ENCODE measurements at regions not wholly inside any gene's neighbourhood (a gene's known extent, or its start where the extent isn't known, plus 50 kb on each side); places are given as distances from the start of the nearest gene placed in this dataset.
"Not testable (repeated sequence)": the region's sequence is repeated elsewhere in the genome, so short reads cannot be mapped to it uniquely, and the experiment has no call there.

GRCh38 chr3:145448436-145448835 is 712.5 kb downstream of the PLOD2 start:
- H3K27me3 Mint-ChIP-seq (ENCODE audit: insufficient read depth), result no peaks in the 10 kb centered on the region
- H3K9me3 Mint-ChIP-seq, result no peaks in the 10 kb centered on the region
- no peaks in the 10 kb centered on the region for H3K36me3 Mint-ChIP-seq (ENCODE audit: low read depth)
- H3K4me1 Mint-ChIP-seq (ENCODE audit: low read depth), result no peaks in the 10 kb centered on the region
- no peak overlapping the region for H3K4me3 Mint-ChIP-seq
- intact Hi-C loops (cut with micrococcal nuclease), result no loop called here
- H3K27ac Mint-ChIP-seq, result no peak overlapping the region
- no peak for DNase-seq (ENCODE audit: low spot score)

DNA sequence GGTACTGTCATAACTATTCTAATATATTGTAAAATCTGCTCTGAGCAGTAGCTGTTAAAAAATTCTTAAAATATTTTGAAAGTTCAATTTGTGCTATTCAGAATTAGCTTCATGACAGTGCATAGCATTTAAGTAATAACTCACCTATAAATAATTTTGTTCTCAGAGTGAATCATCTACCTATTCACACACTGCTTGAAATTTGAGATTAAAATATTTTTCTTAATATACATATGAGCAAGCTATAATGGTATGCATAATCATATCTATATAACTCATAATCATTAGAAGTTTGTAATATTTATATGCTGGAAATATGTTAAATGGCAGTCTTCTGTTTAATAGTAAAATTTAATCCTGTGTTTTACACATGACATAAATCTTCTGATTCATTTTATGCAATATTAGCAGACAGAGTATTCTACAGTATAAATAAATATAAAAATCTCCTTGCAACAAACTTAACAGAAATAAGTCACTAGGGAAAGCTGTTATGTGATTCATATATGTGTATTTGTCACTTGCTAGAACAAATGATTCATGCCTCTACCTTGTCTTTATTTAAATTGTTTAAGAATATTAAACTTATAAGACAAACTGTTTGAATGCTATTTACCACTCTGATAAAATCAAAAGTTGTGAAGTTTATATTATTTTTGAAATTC is 710.8 kb downstream of the PLOD2 start:
- Mint-ChIP-seq H3K4me3 (no peak overlapping the region), H3K9me3 (no peaks in the 10 kb centered on the region), H3K4me1 (ENCODE audit: low read depth) (no peaks in the 10 kb centered on the region), H3K27ac (no peak overlapping the region), H3K36me3 (ENCODE audit: low read depth) (no peaks in the 10 kb centered on the region), H3K27me3 (ENCODE audit: insufficient read depth) (no peaks in the 10 kb centered on the region)
- intact Hi-C loops (cut with micrococcal nuclease), result no loop called here
- DNase-seq (ENCODE audit: low spot score), result no peak

DNA sequence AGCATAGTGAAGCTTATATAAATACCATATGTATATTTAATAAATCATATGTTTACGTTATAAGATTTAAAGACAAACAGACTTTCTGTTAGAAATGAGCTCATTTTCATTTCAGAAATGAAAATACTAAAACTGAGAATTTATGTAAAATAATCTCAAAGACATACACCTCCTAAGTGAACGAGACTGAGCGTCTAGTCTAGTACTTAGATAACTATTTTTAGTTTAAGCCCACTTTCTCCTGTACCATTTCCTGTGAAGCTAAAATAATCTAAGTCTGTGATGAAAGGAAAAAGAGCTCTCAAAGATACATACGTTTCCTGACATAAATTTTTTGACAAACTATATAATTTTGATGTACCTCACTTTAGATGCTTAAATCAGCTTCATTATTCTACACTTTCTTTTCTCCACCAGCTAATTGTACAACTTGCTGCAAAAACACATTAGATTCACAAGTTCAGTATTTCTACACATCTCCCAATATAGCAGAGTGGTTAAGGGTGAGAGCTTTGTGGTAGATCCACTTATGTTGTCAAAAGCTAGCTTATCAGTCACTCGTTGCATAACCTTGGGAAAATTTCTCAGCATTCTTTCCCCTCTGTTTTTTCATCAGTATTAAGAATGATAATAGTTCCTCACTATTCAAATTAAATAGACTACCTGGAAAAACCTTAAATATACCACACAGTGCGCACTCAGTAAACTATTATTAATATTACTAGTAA is 703.0 kb downstream of the PLOD2 start:
- Mint-ChIP-seq H3K36me3 (ENCODE audit: low read depth) (no peaks in the 10 kb centered on the region), H3K4me1 (ENCODE audit: low read depth) (no peaks in the 10 kb centered on the region), H3K27me3 (ENCODE audit: insufficient read depth) (no peaks in the 10 kb centered on the region), H3K9me3 (no peaks in the 10 kb centered on the region), H3K27ac (no peak overlapping the region), H3K4me3 (no peak overlapping the region)
- intact Hi-C loops (cut with micrococcal nuclease), result no loop called here
- DNase-seq (ENCODE audit: low spot score), result no peak

DNA sequence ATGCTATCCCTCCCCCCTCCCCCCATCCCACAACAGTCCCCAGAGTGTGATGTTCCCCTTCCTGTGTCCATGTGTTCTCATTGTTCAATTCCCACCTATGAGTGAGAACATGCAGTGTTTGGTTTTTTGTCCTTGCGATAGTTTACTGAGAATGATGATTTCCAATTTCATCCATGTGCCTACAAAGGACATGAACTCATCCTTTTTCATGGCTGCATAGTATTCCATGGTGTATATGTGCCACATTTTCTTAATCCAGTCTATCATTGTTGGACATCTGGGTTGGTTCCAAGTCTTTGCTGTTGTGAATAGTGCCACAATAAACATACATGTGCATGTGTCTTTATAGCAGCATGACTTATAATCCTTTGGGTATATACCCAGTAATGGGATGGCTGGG is 701.3 kb downstream of the PLOD2 start:
- H3K9me3 Mint-ChIP-seq; H3K4me1 Mint-ChIP-seq (ENCODE audit: low read depth); H3K27me3 Mint-ChIP-seq (ENCODE audit: insufficient read depth); DNase-seq (ENCODE audit: low spot score); H3K4me3 Mint-ChIP-seq; H3K27ac Mint-ChIP-seq; intact Hi-C loops (cut with micrococcal nuclease); H3K36me3 Mint-ChIP-seq (ENCODE audit: low read depth): not testable (repeated sequence)

GRCh38 chr3:145471976-145472375 is 689.0 kb downstream of the PLOD2 start:
- no peak for DNase-seq (ENCODE audit: low spot score)
- Mint-ChIP-seq H3K4me3 (no peak overlapping the region), H3K4me1 (ENCODE audit: low read depth) (no peaks in the 10 kb centered on the region), H3K27me3 (ENCODE audit: insufficient read depth) (no peaks in the 10 kb centered on the region), H3K27ac (no peak overlapping the region), H3K36me3 (ENCODE audit: low read depth) (no peaks in the 10 kb centered on the region), H3K9me3 (no peaks in the 10 kb centered on the region)
- intact Hi-C loops (cut with micrococcal nuclease), result no loop called here

DNA sequence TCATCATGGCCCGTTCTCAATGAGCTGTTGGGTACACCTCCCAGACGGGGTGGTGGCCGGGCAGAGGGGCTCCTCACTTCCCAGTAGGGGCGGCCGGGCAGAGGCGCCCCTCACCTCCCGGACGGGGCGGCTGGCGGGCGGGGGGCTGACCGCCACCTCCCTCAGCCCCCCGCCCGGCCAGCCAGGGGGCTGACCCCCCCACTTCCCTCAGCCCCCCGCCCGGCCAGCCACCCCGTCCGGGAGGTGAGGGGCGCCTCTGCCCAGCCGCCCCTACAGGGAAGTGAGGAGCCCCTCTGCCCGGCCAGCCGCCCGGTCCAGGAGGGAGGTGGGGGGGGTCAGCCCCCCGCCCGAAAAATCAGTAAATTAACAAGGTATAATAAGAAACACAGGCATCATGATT is 678.2 kb downstream of the PLOD2 start:
- H3K27me3 Mint-ChIP-seq (ENCODE audit: insufficient read depth); DNase-seq (ENCODE audit: low spot score); H3K36me3 Mint-ChIP-seq (ENCODE audit: low read depth); H3K4me1 Mint-ChIP-seq (ENCODE audit: low read depth); H3K27ac Mint-ChIP-seq; intact Hi-C loops (cut with micrococcal nuclease); H3K4me3 Mint-ChIP-seq; H3K9me3 Mint-ChIP-seq: not testable (repeated sequence)

- Mint-ChIP-seq H3K4me3 (no peak overlapping the region), H3K36me3 (ENCODE audit: low read depth) (no peaks in the 10 kb centered on the region), H3K27me3 (ENCODE audit: insufficient read depth) (no peaks in the 10 kb centered on the region), H3K9me3 (no peaks in the 10 kb centered on the region), H3K4me1 (ENCODE audit: low read depth) (no peaks in the 10 kb centered on the region), H3K27ac (no peak overlapping the region)
- intact Hi-C loops (cut with micrococcal nuclease), result no loop called here
- DNase-seq (ENCODE audit: low spot score), result no peak
Observed at GRCh38 chr3:145483992-145484391, 677.0 kb downstream of the PLOD2 start.

GRCh38 chr3:145489011-145489410 is 672.0 kb downstream of the PLOD2 start:
- intact Hi-C loops (cut with micrococcal nuclease), result no loop called here
- Mint-ChIP-seq H3K4me3 (no peak overlapping the region), H3K27ac (no peak overlapping the region), H3K36me3 (ENCODE audit: low read depth) (no peaks in the 10 kb centered on the region), H3K27me3 (ENCODE audit: insufficient read depth) (no peaks in the 10 kb centered on the region), H3K4me1 (ENCODE audit: low read depth) (no peaks in the 10 kb centered on the region), H3K9me3 (no peaks in the 10 kb centered on the region)
- DNase-seq (ENCODE audit: low spot score), result no peak

- Mint-ChIP-seq H3K27ac (no peak overlapping the region), H3K36me3 (ENCODE audit: low read depth) (no peaks in the 10 kb centered on the region), H3K4me1 (ENCODE audit: low read depth) (no peaks in the 10 kb centered on the region), H3K4me3 (no peak overlapping the region), H3K9me3 (no peaks in the 10 kb centered on the region), H3K27me3 (ENCODE audit: insufficient read depth) (no peaks in the 10 kb centered on the region)
- intact Hi-C loops (cut with micrococcal nuclease), result no loop called here
- no peak for DNase-seq (ENCODE audit: low spot score)
Observed at GRCh38 chr3:145490088-145491048, 670.6 kb downstream of the PLOD2 start.

- Mint-ChIP-seq H3K36me3 (ENCODE audit: low read depth) (no peaks in the 10 kb centered on the region), H3K27me3 (ENCODE audit: insufficient read depth) (no peaks in the 10 kb centered on the region), H3K9me3 (no peaks in the 10 kb centered on the region), H3K4me3 (no peak overlapping the region), H3K27ac (no peak overlapping the region), H3K4me1 (ENCODE audit: low read depth) (no peaks in the 10 kb centered on the region)
- intact Hi-C loops (cut with micrococcal nuclease), result no loop called here
- DNase-seq (ENCODE audit: low spot score), result no peak
Observed at GRCh38 chr3:145492456-145492855, 668.5 kb downstream of the PLOD2 start.

DNA sequence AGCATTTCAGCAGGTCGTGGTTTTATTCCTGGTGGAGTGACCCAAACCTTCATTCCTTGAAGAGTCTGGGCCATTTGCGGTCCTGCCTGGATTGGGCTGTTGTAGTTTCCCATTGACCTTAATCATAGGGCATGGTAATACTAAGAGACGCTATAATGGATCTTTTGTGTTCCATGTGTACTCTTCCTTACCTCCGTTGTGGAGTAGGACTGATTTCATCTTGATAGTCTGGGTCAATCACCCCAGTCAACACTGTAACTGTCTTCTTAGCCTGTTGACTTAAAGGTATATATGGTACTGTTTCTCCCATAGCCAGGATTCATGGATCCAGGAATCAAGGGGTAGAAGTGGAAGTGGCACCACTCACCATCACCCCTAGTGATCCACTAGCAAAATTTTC is 643.6 kb downstream of the PLOD2 start:
- H3K9me3 Mint-ChIP-seq; DNase-seq (ENCODE audit: low spot score); H3K4me3 Mint-ChIP-seq; intact Hi-C loops (cut with micrococcal nuclease); H3K4me1 Mint-ChIP-seq (ENCODE audit: low read depth); H3K36me3 Mint-ChIP-seq (ENCODE audit: low read depth); H3K27me3 Mint-ChIP-seq (ENCODE audit: insufficient read depth); H3K27ac Mint-ChIP-seq: not testable (repeated sequence)

DNA sequence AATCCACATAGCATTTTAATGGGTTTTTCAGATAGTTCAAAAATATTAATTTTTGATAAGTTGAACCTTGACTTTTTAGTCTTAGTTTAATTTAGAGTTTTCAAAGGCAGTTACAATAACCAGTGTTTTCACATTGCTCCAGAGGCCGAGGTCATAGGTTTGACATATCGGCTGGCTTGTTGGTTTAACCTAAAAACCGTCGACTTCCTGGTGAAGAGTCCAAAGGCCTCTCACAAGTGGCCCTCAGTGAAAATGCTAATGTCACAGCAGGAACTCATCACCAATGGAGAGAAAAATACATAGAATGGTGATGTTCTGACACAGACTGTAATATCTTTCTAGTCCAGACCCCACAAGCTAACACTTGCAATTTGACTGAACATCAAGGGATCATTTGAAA is 642.3 kb downstream of the PLOD2 start:
- no peaks in the 10 kb centered on the region for H3K9me3 Mint-ChIP-seq
- H3K4me1 Mint-ChIP-seq (ENCODE audit: low read depth), result no peaks in the 10 kb centered on the region
- intact Hi-C loops (cut with micrococcal nuclease), result no loop called here
- H3K4me3 Mint-ChIP-seq, result no peak overlapping the region
- H3K27ac Mint-ChIP-seq, result no peak overlapping the region
- no peaks in the 10 kb centered on the region for H3K27me3 Mint-ChIP-seq (ENCODE audit: insufficient read depth)
- H3K36me3 Mint-ChIP-seq (ENCODE audit: low read depth), result no peaks in the 10 kb centered on the region
- DNase-seq (ENCODE audit: low spot score), result no peak

DNA sequence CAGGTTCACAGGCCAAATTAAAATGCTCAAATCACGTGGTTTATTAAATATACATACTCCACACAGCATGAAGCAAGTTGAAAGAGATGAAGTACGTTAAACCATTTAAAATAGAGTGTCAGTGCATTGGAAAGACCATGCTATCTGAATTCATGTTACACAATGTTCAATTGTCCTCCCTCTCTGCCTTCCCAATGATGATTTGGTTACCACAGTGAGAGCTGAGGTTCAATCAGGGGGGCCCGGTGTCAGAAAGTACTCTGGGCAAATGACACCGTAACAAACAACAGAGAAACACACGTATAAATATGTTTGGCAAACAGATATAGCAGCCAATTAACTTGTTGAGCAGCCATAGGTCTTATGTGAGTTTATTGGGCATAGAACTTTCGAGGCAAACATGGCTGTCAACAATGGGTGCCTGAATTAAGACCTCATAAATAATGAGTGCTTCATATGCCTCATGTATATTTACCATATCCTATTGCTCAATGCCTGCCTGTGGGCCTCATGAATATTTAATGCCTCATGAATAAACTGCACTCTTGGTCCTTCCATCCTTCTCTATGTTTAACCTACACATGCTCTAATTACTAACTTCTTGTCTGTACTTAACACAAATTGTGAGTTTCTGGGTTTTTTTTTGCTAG is 641.5 kb downstream of the PLOD2 start:
- Mint-ChIP-seq H3K4me3 (no peak overlapping the region), H3K9me3 (no peaks in the 10 kb centered on the region), H3K27me3 (ENCODE audit: insufficient read depth) (no peaks in the 10 kb centered on the region), H3K4me1 (ENCODE audit: low read depth) (no peaks in the 10 kb centered on the region), H3K36me3 (ENCODE audit: low read depth) (no peaks in the 10 kb centered on the region), H3K27ac (no peak overlapping the region)
- intact Hi-C loops (cut with micrococcal nuclease), result no loop called here
- no peak for DNase-seq (ENCODE audit: low spot score)
